HG03571 (cell line): ENCODE measurements at regions not wholly inside any gene's neighbourhood (a gene's known extent, or its start where the extent isn't known, plus 50 kb on each side); places are given as distances from the start of the nearest gene placed in this dataset.
"Not testable (repeated sequence)": the region's sequence is repeated elsewhere in the genome, so short reads cannot be mapped to it uniquely, and the experiment has no call there.

ENCODE experiments used
- ATAC-seq: cut with Tn5 transposase; IDR thresholded peaks from one replicate; pipeline ENCODE4 v1.9.1; 2021; ENCODE audit not compliant: unreplicated experiment

DNA sequence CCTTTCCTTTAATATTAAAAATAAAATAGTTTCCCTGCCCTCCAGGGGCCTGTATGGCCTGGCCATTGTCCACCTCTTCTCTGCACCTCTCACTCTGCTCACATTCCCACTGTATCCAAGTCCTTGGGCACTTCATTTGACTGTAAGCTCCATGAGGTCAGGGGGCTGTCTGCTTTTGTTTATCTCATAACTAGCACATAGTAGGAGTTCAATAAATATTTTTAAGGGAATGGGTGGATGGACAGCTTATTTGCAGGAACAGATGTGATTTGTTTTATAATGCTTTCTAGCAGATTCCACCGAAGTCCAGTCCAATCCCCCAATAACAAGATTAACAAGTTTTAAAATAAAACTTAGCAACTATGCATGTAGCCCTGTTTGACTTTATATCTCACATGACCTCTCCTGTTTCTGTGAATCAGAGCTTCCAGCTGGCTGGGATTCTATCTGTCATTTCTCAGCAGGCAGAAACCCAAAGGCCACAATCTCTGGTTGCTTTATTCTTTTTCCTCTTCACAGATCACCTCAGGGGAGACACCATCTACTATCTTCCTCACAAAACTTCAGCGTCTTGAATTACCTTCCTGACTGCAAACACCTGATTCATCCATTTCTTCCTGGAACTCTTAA is 123.0 kb upstream of the NR2F2 start:
- ATAC-seq, result no peak

DNA sequence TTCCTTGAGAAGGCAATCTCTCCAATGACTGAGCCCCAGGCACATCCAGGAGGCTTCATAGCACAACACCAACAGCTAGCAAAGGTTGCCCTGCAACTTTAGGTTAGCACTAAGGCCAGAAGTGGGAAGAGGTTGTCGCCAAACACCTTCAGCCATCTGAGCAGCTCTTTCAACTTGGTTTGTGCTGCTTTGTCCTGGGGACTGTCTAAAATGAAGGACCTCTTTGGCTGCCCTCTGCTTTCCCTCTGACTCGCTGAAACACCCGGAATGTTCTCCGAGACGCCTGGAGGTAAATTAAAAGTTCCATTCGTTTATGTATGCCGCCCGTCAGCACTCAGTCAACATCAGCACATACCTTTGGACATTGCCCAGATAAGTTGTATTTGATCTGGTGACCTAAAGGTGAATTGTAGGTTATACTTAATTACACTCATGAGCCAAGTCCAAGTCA is 121.2 kb upstream of the NR2F2 start:
- no peak for ATAC-seq

DNA sequence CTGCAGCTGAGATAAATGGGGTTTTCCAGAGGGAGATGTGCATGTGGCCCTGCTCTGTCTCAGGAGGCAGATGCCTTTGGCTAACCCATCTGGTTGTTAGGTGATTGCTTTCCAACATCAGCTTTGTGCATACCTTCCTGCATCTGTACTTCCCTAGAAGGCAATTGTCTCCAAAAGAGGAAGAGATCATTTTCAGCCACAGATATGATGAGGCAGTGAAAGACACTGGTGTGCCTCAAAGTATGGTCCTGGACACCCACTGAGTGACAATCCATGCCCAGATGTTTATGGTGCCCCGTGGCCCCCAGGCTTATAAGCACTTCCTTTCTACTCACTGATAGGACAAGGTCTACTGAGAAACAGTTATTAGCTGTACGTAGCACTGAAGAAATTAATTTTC is 117.5 kb upstream of the NR2F2 start:
- no peak for ATAC-seq

DNA sequence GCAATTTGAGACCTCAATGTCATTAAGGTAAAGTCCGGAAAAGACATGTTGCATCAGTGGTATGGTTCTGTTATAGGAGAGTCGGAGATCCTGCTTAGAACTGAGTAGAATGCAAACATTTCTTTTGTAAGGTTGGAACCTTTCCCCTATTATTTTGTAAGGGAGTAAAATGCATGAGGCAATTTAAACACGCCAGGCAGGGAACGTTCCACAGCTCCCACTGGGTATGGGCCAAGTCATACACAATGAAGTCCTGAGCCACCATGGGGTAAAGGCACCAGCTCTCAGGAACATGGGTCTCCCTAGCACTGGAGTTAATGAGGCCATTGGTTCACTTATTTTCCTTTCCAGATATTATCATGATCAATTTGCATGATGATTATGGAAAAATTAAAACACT is 116.6 kb upstream of the NR2F2 start:
- no peak for ATAC-seq

DNA sequence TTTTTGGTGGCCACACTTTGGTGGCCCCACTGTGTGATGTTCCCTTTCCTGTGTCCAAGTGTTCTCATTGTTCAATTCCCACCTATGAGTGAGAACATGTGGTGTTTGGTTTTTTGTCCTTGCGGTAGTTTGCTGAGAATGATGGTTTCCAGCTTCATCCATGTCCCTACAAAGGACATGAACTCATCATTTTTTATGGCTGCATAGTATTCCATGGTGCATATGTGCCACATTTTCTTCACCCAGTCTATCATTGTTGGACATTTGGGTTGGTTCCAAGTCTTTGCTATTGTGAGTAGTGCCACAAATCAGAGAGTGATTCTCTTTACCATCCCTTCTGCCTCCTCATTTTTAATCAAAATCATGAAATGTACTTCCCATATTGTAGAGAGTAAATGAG is 114.0 kb upstream of the NR2F2 start:
- not testable (repeated sequence) for ATAC-seq

DNA sequence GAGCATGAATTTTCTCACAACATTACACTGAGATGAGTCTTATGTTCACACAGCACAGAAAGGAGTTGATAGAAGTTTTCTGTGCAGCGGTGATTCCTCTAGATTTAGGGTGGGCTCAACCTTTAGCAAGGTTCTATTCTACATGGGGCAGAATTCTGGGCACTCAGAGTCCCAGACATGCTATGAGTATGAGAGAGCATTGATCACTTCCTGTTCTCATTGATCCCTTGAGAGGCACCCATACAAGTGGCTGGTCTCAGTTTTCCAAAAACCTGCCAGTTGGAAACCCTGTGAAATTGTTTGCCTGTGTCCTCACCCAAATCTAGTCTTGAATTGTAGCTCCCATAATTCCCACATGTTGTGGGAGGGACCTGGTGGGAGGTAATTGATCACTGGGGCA is 112.5 kb upstream of the NR2F2 start:
- no peak for ATAC-seq

DNA sequence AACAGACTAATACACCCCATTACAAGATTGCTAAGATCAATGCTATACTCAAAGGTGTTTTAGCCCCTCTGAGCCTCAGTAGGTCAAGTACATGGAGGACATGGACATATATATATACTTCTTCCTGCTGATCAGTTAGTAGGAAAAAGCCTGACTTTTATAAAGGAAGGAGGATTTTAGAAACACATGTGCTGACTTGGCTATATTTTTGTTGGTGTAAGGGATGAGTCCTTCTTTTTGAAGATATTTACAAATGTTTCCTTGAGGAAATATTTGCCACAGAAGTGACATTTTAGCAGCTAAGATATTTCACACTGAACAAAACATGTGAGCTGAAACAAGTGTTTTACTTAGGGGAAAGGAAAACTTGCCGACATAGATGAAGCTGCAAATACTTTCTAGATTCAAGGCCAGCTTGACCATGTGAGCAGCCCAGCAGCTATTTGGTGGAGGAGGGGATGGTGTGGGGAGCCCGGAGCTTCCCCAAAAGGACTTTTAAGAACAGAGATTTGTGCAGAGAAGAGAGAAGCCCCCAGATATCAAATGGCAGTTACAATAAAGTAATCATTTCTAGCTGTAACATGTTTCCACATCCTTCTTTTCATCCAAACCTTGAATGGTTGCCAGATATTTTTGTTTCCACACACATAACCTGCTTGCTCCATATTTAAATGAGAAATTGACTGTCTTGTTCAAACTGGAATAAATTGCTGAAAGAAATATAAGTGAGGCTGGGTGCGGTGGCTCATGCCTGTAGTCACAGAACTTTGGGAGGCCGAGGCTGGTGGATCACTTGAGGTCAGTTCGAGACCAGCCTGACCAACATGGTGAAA is 111.7 kb upstream of the NR2F2 start:
- no peak for ATAC-seq

DNA sequence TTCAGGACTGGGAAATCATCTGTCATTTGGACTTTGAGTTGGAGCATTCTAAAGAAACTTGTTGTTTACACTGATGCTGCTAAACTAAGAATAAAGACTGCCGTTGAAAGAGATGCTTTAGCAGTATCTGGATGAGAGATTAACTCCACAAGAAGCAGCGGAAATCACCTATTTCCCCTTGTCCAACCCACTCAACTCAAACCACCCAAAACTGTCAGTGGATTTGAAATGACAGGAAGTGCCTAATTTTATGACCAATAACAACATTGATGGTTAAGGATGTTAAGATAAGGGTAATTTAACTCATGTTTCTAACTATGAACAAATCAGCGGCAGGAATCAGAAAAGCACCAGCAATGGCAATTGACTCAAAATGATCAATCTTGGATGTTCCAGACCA is 110.8 kb upstream of the NR2F2 start:
- ATAC-seq, result no peak

DNA sequence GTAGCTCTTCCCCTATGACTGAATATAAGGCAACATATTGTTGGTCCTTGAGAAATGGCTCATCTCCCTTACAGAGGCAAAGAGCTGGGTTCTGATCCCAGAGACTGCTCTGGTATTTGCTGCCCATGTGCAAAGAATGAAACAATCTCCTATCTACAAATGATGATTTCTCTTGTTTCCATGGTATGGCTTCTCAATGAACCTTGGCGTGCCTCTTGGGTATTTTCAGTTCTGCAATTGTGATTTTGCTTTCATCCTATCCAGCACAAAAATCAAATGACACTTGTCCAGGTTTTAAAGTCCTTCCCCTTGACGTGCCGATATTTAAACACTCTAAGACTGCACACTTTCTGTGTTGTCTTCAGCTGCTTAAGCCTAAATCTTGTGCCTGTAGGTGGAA is 109.8 kb upstream of the NR2F2 start:
- ATAC-seq, result no peak

DNA sequence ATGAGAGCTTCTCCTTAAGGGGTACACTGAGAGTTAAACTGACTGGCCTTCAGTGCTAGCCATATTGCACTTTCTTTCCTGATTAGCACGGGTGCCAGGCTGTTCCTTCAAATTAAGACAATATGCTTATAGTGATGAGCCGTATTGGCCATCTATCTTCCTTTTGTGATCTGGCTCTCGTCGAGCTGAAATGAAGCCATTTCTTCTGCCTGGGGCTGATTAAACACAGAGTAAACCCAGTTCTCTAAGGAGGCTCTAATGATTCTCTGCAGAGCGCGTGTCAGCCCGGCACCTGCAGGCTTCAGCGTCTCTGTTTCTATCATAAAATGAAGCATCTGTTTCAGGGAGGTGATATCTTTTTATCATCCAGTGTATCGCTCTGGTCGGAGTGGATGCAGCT is 107.5 kb upstream of the NR2F2 start:
- ATAC-seq, result no peak

DNA sequence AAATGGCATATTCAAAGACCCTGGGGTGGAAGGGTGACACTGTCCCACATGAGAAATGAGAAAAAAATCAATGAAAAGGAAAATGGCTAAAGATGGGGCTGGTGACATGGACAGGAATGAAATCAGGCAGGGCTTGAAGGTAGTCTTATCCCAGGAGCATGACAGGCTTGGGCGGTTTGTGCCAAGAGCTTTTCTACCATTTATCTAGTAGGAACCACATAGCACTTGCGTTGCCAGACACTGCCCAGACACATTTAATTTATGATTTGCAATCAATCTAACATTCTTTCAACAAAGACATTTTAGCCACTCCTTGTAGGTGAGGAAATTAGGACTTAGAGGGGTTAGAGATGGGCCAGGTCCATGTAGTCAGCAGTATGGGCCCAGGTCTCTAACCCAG is 106.6 kb upstream of the NR2F2 start:
- no peak for ATAC-seq

DNA sequence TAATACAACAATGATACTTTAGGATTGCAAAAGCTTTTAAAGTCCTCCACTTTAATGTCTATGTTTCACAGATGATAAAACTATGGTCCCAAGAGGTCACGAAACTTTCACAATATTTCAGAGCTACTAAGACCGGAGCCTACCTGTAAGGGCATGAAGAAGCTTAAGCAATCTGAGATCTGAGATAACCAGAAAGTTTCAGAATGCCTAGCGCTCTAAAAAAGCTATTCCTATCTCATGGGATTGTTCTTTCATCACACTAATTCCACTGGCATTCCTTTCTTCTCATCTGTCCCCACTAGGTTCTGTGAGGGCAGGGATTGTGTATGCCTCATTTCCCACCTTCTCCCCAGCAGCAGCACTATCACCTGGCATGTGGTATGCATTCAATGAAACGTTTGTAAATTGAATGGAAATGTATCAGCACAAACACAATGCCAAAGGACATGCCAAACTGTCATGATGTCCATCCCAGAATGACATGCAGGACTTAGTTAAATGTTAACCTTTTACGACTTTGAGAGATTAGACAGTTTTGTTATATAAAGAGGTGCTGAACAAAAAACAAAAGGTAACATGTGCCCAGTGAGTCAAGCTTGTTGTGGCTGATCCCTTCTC is 104.7 kb upstream of the NR2F2 start:
- ATAC-seq, result no peak

DNA sequence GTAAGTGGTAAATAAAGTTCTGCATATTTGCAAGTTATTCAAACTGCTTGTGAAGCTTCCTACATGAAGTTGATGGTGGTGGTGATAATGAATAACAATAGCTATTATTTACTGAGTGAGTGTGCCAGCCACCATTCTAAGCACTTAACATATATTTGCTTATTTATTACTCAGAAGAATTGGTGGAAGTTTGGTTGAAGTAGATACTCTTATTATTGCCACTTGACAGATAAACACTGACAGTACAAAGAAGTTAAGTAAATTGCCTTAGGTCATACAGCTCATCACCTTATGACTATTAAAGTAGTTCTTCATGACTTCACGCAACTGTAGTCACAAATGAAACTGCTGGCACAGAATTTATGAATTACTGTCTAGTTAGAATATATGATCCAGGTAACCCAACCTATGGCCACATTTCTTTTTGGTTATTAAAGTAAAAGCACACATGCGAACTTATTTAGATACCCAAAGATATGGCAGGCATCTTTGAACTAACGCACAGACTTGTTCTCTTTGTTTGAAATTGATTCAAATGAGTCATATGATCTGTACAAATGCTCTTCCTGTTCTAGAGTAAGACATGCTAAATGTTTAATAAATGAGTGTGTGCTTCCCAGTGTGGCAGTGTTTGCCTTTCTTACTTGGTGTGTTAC is 99.8 kb upstream of the NR2F2 start:
- no peak for ATAC-seq

DNA sequence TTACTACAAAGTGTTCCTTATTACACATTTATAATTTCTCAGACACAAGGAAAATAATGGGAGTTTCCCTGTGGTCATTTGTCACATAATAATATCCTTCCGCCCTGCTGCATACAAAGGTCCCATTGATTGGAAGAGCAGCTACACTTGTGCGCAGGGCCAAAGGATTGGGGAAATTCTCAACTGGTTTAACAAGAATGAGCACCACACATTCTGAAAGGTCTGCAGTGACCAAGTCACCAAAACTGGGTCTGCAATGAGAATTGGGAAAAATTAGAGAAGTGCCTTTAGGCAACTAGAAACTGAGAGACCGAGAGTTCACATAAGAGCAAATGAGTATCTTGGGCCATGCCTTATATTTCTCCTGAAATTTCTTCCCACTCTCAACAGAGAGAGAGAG is 98.2 kb upstream of the NR2F2 start:
- no peak for ATAC-seq

DNA sequence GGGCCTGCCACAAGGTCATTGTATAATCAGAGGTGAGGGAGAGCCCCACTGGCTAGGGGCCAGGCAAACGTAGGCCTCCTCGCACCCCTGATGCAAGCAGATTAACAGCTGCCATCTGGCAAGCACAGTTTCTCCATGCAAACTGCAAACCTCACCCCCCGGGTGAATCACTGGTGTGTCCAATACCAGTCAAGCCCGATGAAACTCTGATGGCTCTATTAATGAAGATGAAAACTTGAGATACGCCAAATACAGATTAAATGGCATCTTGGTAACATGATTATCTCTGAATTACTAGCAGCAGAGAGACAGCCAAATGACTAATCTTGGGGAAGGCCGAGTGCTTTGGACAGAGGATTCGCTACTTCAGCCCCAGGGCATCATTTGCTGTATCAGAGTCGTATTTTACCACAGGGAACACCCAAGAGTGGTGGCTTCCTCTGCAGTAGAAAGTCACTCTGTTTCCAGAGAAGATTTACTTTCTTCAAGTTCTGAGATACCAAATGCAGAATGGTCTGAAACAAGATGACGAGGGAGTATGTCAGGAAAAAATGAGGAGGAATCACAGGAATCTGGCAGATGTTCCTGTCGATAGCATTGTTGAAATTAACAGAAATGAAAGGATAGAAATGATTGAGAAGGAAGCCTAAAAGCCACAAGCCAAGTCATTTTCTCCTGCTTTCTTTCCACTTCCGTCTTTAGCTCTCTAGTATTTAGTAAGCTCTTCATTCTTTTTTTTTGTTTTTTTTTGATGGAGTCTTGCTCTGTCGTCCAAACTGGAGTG is 96.2 kb upstream of the NR2F2 start:
- peak; percentile 68 for ATAC-seq

DNA sequence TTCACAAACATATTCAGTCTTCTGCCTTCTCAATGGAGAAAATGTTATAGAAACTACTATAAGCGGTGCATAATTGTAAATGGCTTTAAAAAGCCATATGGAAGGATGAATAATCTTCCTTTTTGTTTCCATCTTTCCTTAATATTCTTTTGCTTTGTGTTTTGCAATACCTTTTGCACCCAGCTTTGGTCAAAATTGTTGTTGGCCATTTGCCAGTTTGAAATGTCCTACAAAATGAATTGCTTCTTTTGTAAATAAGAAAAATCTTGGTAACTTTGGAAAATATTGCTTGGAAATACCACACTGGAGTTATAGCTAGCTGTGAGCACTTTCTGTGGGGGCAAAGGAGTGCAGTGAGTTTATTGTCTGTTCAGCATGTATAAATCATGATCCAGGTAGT is 93.5 kb upstream of the NR2F2 start:
- ATAC-seq, result no peak

DNA sequence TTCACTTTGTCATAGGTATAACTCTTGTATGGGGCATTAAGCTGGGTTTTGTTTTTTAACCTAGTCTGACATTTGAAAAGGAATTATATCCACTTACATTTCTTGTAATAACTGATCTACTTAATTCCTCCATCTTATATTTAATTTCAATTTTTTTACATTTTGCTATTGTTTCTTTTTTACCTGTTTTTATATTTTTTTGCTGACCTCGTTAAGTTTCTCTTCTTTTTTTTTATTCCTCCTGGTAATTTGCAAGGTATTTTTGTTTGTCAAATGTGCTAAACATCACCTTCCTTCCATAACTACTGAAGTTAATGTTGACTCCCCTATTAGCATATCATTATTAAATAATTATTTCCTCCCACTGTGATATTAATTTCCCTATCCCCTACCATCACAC is 87.7 kb upstream of the NR2F2 start:
- no peak for ATAC-seq

DNA sequence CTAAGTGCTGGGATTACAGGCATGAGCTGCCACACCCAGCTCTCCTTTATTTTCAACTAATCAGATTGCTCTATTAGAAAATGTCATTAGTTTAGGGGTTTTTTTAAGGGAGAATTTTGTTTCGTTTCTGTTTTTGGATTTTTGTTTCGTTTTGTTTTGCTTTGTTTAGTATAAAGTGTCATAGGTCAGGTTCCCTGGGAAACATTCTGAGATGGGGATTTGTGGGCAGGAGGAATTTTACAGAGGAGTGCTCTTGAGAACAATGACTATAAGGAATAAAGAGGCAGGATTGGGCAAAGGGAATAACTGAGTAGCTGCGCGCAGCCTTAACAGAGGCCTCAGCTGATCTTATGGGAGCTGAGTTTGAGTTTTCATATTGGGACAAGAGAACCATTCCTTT is 86.8 kb upstream of the NR2F2 start:
- ATAC-seq, result no peak

DNA sequence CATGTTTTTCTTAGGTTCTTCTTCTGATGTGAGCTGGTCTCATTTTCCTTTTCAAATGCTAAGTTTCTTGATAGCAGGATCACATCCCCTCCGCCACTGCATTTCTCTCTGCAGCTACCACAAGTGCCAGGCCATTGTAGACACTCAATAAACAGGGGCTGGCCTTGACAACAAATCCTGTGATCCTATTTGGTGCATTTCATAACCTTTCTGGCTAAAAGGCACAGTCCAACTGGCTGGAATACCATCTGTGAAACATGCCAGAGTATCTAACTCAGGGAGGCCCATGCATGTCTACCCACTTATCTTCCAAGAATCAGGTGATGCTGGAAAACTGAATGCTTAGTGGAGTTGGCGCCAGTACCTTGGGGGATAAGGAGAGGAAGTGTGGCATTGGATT is 85.2 kb upstream of the NR2F2 start:
- no peak for ATAC-seq

DNA sequence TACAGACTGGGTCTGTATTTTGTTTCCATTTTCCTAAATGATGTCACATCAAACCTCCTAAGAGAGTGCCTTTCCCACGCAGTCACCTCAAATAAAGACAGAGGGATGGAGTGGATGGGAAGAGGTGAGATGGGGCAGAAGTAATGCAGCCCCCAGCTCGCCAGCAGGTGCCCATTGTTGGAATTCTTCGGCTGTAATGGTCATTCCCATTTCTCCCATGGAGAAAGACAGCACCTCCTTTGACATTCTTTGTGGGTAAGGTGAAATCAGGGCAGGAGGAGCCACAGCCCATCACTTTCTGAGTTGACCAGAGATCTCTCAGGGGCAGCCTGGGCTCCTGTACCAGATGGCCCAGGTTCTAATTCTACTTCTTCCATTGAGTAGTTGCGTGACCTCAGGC is 84.4 kb upstream of the NR2F2 start:
- no peak for ATAC-seq
